ENCODE measurements at regions not wholly inside any gene's neighbourhood (a gene's known extent, or its start where the extent isn't known, plus 50 kb on each side); places are given as distances from the start of the nearest gene placed in this dataset.

- Histone ChIP-seq H3K27ac (no peak overlapping the region), H3K36me3 (replicated peaks in 1 of 2; ENCODE audit: insufficient read depth in 1 of 2, low read depth in 2 of 2) (no peaks in the 10 kb centered on the region), H3K27me3 (no peaks in the 10 kb centered on the region), H3K4me1 (no peaks in the 10 kb centered on the region), H3K4me3 (no peak overlapping the region), H3K9me3 (no peaks in the 10 kb centered on the region)
- 53 to 82% methylated on average over 4 of the region's 4 CpGs for WGBS, 2 donors
- ATAC-seq = no peak
- intact Hi-C loops (cut with DNase I) = no loop called here
- no peak for DNase-seq
- TF ChIP-seq CTCF (IDR thresholded peaks at IDR 0.05) = no peak
- no peak for TF ChIP-seq POLR2A (IDR thresholded peaks at IDR 0.05)
These were observed 550.4 kb downstream of the EBF1 start for GRCh38 chr5:158549311-158549710.

GRCh38 chr5:158546748-158547147, 553.0 kb downstream of the EBF1 start:
- Histone ChIP-seq H3K27ac (no peak overlapping the region), H3K36me3 (replicated peaks in 1 of 2; ENCODE audit: insufficient read depth in 1 of 2, low read depth in 2 of 2) (no peaks in the 10 kb centered on the region), H3K4me3 (no peak overlapping the region), H3K27me3 (no peaks in the 10 kb centered on the region), H3K4me1 (no peaks in the 10 kb centered on the region), H3K9me3 (no peaks in the 10 kb centered on the region)
- no peak for ATAC-seq
- no peak for DNase-seq
- WGBS, 2 donors = 88 to 90% methylated on average over 9 of the region's 9 CpGs
- TF ChIP-seq POLR2A (IDR thresholded peaks at IDR 0.05) (no peak), CTCF (IDR thresholded peaks at IDR 0.05) (no peak)
- intact Hi-C loops (cut with DNase I) = no loop called here

- H3K9me3 ChIP-seq = no peaks in the 10 kb centered on the region
- no peak for ATAC-seq
- TF ChIP-seq POLR2A (IDR thresholded peaks at IDR 0.05) (no peak), CTCF (IDR thresholded peaks at IDR 0.05) (no peak)
- intact Hi-C loops (cut with DNase I) = no loop called here
- WGBS, 2 donors = 70 to 80% methylated on average over 2 of the region's 2 CpGs
- no peak overlapping the region for H3K27ac ChIP-seq
- no peak overlapping the region for H3K4me3 ChIP-seq
- DNase-seq = no peak
- H3K36me3 ChIP-seq (replicated peaks in 1 of 2; ENCODE audit: insufficient read depth in 1 of 2, low read depth in 2 of 2) = no peaks in the 10 kb centered on the region
- no peaks in the 10 kb centered on the region for H3K4me1 ChIP-seq
- H3K27me3 ChIP-seq = no peaks in the 10 kb centered on the region
These were observed 553.7 kb downstream of the EBF1 start for GRCh38 chr5:158545949-158546530.

- Histone ChIP-seq H3K27me3 (no peaks in the 10 kb centered on the region), H3K9me3 (no peaks in the 10 kb centered on the region), H3K4me1 (no peaks in the 10 kb centered on the region), H3K4me3 (no peak overlapping the region), H3K36me3 (replicated peaks in 1 of 2; ENCODE audit: insufficient read depth in 1 of 2, low read depth in 2 of 2) (no peaks in the 10 kb centered on the region), H3K27ac (no peak overlapping the region)
- intact Hi-C loops (cut with DNase I) = no loop called here
- DNase-seq (no peak), ATAC-seq (no peak)
- TF ChIP-seq CTCF (IDR thresholded peaks at IDR 0.05) = no peak
- TF ChIP-seq POLR2A (IDR thresholded peaks at IDR 0.05) = no peak
- WGBS, 2 donors = 96 to 98% methylated on average over 3 of the region's 3 CpGs
These were observed 555.1 kb downstream of the EBF1 start for GRCh38 chr5:158544388-158545339.
